ENCODE measurements at regions not wholly inside any gene's neighbourhood (a gene's known extent, or its start where the extent isn't known, plus 50 kb on each side); places are given as distances from the start of the nearest gene placed in this dataset.

DNA sequence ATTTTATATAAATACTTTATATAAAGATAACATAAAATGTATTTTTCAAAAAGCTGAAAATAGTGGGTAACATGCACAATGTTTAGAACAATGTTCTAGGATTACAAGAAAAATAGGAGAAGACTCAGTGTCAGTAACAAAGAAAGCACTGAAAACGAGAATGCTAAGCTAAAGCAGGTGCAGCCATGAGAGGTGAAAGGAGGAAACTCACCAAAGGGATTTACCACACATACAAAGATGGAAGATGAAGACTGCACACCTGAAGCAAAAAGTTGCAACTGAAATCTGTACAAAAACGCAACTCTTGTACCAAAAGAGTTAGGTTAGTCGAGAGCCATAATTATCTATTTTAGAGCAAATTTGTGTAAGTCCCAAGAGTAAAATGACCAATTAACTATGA lies 1176.1 kb downstream of the LRFN5 start:
- Histone ChIP-seq H3K9me3 (ENCODE audit: control insufficient read depth in 2 of 3, insufficient read depth in 1 of 3, low read length in 3 of 3) (peaks cover 0 to 3% (median 0%) of the 10 kb centered on the region in 3 donors), H3K27me3 (ENCODE audit: control insufficient read depth, insufficient read depth, low read length) (no peaks in the 10 kb centered on the region), H3K4me3 (ENCODE audit: low read length in 3 of 3) (no peak overlapping the region), H3K9ac (ENCODE audit: low read length in 3 of 3) (no peak overlapping the region), H3K4me1 (ENCODE audit: control insufficient read depth in 2 of 3, insufficient read depth in 2 of 3, low read depth in 1 of 3, low read length in 3 of 3) (no peaks in the 10 kb centered on the region), H3K36me3 (ENCODE audit: control insufficient read depth in 2 of 3, insufficient read depth in 3 of 3, low read length in 3 of 3) (no peaks in the 10 kb centered on the region), H3K27ac (ENCODE audit: low read depth in 2 of 2, low read length in 2 of 2) (no peak overlapping the region)
- intact Hi-C loops (cut with DNase I): no loop called here
- FAIRE-seq: no peak
- TF ChIP-seq, protein P1, sequence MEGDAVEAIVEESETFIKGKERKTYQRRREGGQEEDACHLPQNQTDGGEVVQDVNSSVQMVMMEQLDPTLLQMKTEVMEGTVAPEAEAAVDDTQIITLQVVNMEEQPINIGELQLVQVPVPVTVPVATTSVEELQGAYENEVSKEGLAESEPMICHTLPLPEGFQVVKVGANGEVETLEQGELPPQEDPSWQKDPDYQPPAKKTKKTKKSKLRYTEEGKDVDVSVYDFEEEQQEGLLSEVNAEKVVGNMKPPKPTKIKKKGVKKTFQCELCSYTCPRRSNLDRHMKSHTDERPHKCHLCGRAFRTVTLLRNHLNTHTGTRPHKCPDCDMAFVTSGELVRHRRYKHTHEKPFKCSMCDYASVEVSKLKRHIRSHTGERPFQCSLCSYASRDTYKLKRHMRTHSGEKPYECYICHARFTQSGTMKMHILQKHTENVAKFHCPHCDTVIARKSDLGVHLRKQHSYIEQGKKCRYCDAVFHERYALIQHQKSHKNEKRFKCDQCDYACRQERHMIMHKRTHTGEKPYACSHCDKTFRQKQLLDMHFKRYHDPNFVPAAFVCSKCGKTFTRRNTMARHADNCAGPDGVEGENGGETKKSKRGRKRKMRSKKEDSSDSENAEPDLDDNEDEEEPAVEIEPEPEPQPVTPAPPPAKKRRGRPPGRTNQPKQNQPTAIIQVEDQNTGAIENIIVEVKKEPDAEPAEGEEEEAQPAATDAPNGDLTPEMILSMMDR (IDR thresholded peaks at IDR 0.05; ENCODE audit: borderline replicate concordance, extremely low read depth, insufficient read depth): no peak
- peak in 2 of 5 donors; percentile 7 to 40 for DNase-seq

DNA sequence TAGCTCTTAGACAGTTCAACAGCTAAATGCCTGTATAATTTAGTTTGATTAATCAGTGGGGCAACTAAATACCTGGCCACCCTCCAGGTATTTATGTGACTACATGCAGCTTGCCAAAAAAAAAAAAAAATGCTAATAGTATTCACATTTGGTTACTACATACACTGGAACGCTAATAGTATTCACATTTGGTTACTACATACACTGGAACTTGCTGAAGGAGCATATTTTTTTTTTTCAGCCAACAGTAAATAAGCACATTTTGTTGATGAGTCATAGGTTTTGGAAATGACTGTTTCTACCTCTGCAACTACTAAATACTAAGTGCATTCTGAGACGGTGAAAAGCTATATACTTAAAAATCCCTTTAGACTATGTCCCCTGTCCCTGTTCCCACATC lies 1172.3 kb downstream of the LRFN5 start:
- Histone ChIP-seq H3K36me3 (ENCODE audit: control insufficient read depth in 2 of 3, insufficient read depth in 3 of 3, low read length in 3 of 3) (no peaks in the 10 kb centered on the region), H3K4me3 (ENCODE audit: low read length in 3 of 3) (no peak overlapping the region), H3K27me3 (ENCODE audit: control insufficient read depth, insufficient read depth, low read length) (no peaks in the 10 kb centered on the region), H3K9ac (ENCODE audit: low read length in 3 of 3) (no peak overlapping the region), H3K27ac (ENCODE audit: low read depth in 2 of 2, low read length in 2 of 2) (no peak overlapping the region), H3K4me1 (ENCODE audit: control insufficient read depth in 2 of 3, insufficient read depth in 2 of 3, low read depth in 1 of 3, low read length in 3 of 3) (no peaks in the 10 kb centered on the region), H3K9me3 (ENCODE audit: control insufficient read depth in 2 of 3, insufficient read depth in 1 of 3, low read length in 3 of 3) (peaks cover 0 to 3% (median 0%) of the 10 kb centered on the region in 3 donors)
- FAIRE-seq (no peak), DNase-seq (no peak)
- intact Hi-C loops (cut with DNase I): no loop called here
- TF ChIP-seq, protein P1 (IDR thresholded peaks at IDR 0.05; ENCODE audit: borderline replicate concordance, extremely low read depth, insufficient read depth): no peak

DNA sequence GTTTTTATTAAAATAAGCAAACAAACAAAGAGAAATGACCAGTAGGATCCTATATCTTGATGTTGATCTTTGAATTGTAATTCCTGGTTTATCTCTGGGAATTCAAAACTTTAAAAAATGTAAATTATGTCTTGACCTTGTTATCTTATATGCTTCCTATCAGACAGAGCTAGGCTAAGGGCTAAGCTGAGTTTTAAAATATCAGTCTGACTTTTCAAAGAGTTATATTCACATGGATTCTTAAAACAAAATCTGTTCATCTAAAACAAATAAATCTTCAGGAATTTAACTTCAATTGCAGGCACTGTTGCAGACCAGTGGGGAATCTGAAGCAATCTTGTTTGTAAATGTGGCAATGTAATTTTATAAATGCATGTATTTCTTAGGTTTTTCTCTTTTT lies 1144.1 kb downstream of the LRFN5 start:
- DNase-seq (no peak), FAIRE-seq (no peak)
- Histone ChIP-seq H3K4me3 (ENCODE audit: low read length in 3 of 3) (no peak overlapping the region), H3K36me3 (ENCODE audit: control insufficient read depth in 2 of 3, insufficient read depth in 3 of 3, low read length in 3 of 3) (no peaks in the 10 kb centered on the region), H3K9ac (ENCODE audit: low read length in 3 of 3) (no peak overlapping the region), H3K27ac (ENCODE audit: low read depth in 2 of 2, low read length in 2 of 2) (no peak overlapping the region), H3K9me3 (ENCODE audit: control insufficient read depth in 2 of 3, insufficient read depth in 1 of 3, low read length in 3 of 3) (no peaks in the 10 kb centered on the region), H3K27me3 (ENCODE audit: control insufficient read depth, insufficient read depth, low read length) (no peaks in the 10 kb centered on the region), H3K4me1 (ENCODE audit: control insufficient read depth in 2 of 3, insufficient read depth in 2 of 3, low read depth in 1 of 3, low read length in 3 of 3) (no peaks in the 10 kb centered on the region)
- intact Hi-C loops (cut with DNase I): no loop called here
- TF ChIP-seq, protein P1 (IDR thresholded peaks at IDR 0.05; ENCODE audit: borderline replicate concordance, extremely low read depth, insufficient read depth): no peak

DNA sequence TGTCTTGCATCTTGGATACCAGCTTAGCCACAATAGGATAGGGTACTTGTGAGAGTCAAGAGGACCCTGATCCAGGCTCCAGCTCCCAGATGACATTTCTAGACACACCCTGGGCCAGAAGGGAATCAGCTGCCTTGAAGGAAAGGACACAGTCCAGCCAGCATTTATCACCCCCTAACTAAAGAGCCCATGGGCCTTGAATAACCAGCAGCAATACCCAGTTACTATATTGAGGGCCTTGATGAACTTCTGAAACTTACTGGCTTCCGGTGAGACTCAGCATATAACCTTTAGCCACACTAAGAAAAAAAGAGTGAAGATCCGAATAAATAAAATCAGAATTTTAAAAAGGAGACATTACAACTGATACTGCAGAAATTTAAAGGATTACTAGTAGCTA lies 1135.4 kb downstream of the LRFN5 start:
- DNase-seq (no peak), FAIRE-seq (no peak)
- TF ChIP-seq, protein P1 (IDR thresholded peaks at IDR 0.05; ENCODE audit: borderline replicate concordance, extremely low read depth, insufficient read depth): no peak
- H3K9me3 ChIP-seq (ENCODE audit: control insufficient read depth in 2 of 3, insufficient read depth in 1 of 3, low read length in 3 of 3): no peaks in the 10 kb centered on the region
- H3K9ac ChIP-seq (ENCODE audit: low read length in 3 of 3): no peak overlapping the region
- no peak overlapping the region for H3K4me3 ChIP-seq (ENCODE audit: low read length in 3 of 3)
- intact Hi-C loops (cut with DNase I): no loop called here
- no peaks in the 10 kb centered on the region for H3K4me1 ChIP-seq (ENCODE audit: control insufficient read depth in 2 of 3, insufficient read depth in 2 of 3, low read depth in 1 of 3, low read length in 3 of 3)
- no peaks in the 10 kb centered on the region for H3K36me3 ChIP-seq (ENCODE audit: control insufficient read depth in 2 of 3, insufficient read depth in 3 of 3, low read length in 3 of 3)
- no peak overlapping the region for H3K27ac ChIP-seq (ENCODE audit: low read depth in 2 of 2, low read length in 2 of 2)
- H3K27me3 ChIP-seq (ENCODE audit: control insufficient read depth, insufficient read depth, low read length): no peaks in the 10 kb centered on the region

Measured in kidney (tissue), 13 donors.